Calu3 (cell line): ENCODE measurements at regions not wholly inside any gene's neighbourhood (a gene's known extent, or its start where the extent isn't known, plus 50 kb on each side); places are given as distances from the start of the nearest gene placed in this dataset.

Experiments
- BruUV-seq: library from RNA; stranded (reverse); fragments of 400-500 nt; replicated peaks from 2 replicates; lab custom pipeline; 2021; lab: Mats Ljungman, UMichigan
- CTCF ChIA-PET: fragments of 300-600 bp; sonication (Branson Sonifier 250); formaldehyde crosslinking; loops from one replicate; lab custom pipeline; 2022; ENCODE audit warnings: antibody characterized with exemption; lab: Charles Lee
- DNase-seq: peaks from one replicate; pipeline ENCODE4 v3.0.0; 2022
- H3K27ac Mint-ChIP-seq: one replicate; pipeline ENCODE4 v1.8.0; 2022; ENCODE audit warnings: mixed read lengths; ENCODE audit not compliant: unreplicated experiment
- H3K27me3 Mint-ChIP-seq: one replicate; pipeline ENCODE4 v1.8.0; 2022; ENCODE audit warnings: mixed read lengths; ENCODE audit not compliant: unreplicated experiment
- H3K36me3 Mint-ChIP-seq: one replicate; pipeline ENCODE4 v1.8.0; 2022; ENCODE audit warnings: mild to moderate bottlenecking, moderate library complexity, mixed read lengths; ENCODE audit not compliant: insufficient read depth, unreplicated experiment
- H3K4me1 Mint-ChIP-seq: one replicate; pipeline ENCODE4 v1.8.0; 2022; ENCODE audit warnings: mild to moderate bottlenecking, low read depth, mixed read lengths; ENCODE audit not compliant: unreplicated experiment
- H3K4me3 Mint-ChIP-seq: one replicate; pipeline ENCODE4 v1.8.0; 2022; ENCODE audit warnings: mild to moderate bottlenecking, low read depth, moderate library complexity, mixed read lengths; ENCODE audit not compliant: unreplicated experiment
- H3K9me3 Mint-ChIP-seq: one replicate; pipeline ENCODE4 v1.8.0; 2022; ENCODE audit warnings: low read depth, mixed read lengths; ENCODE audit not compliant: unreplicated experiment
- CTCF ChIP-seq: fragments of 200-600 bp; IDR thresholded peaks from one replicate; pipeline ENCODE4 v1.8.0; 2022; ENCODE audit warnings: antibody characterized with exemption; ENCODE audit not compliant: unreplicated experiment
- intact Hi-C: fragments of 100-400 bp; cut with micrococcal nuclease; formaldehyde crosslinking; loops from one replicate; pipeline ENCODE4 v1.10.0; 2022; ENCODE audit not compliant: unreplicated experiment

GRCh38 chr22:26845021-26845743 lies 187.8 kb downstream of the MIAT start:
- H3K9me3 Mint-ChIP-seq: no peaks in the 10 kb centered on the region
- no peak overlapping the region for H3K27ac Mint-ChIP-seq
- intact Hi-C loops: loop anchor here (5.0 kb wide), 1 partner anchor 487 kb away; no protein-coding TSS in a partner anchor
- CTCF ChIA-PET: interaction anchor here (0.6 kb wide), 1 partner anchor 529 kb away, joined by 3 read pairs; no protein-coding TSS in a partner anchor
- BruUV-seq: no TSS peak
- H3K36me3 Mint-ChIP-seq: no peaks in the 10 kb centered on the region
- H3K4me1 Mint-ChIP-seq: peaks cover 60% of the 10 kb centered on the region
- DNase-seq: peak; percentile 40
- peaks cover 16% of the 10 kb centered on the region for H3K27me3 Mint-ChIP-seq
- no peak for TF ChIP-seq CTCF
- H3K4me3 Mint-ChIP-seq: no peak overlapping the region

GRCh38 chr22:26846076-26846475 lies 188.7 kb downstream of the MIAT start:
- H3K27ac Mint-ChIP-seq: no peak overlapping the region
- H3K27me3 Mint-ChIP-seq: peaks cover 13% of the 10 kb centered on the region
- DNase-seq: no peak
- intact Hi-C loops: loop anchor here (5.0 kb wide), 1 partner anchor 486 kb away; no protein-coding TSS in a partner anchor
- CTCF ChIA-PET: no interaction called here
- H3K36me3 Mint-ChIP-seq: no peaks in the 10 kb centered on the region
- H3K4me3 Mint-ChIP-seq: no peak overlapping the region
- BruUV-seq: no TSS peak
- peaks cover 60% of the 10 kb centered on the region for H3K4me1 Mint-ChIP-seq
- H3K9me3 Mint-ChIP-seq: no peaks in the 10 kb centered on the region
- TF ChIP-seq CTCF: no peak

- CTCF ChIA-PET: no interaction called here
- Mint-ChIP-seq H3K36me3 (no peaks in the 10 kb centered on the region), H3K9me3 (no peaks in the 10 kb centered on the region)
These were observed 189.3 kb downstream of the MIAT start for GRCh38 chr22:26846645-26847044.

GRCh38 chr22:26847046-26847445 lies 189.7 kb downstream of the MIAT start:
- Mint-ChIP-seq H3K4me1 (peaks cover 64% of the 10 kb centered on the region), H3K27ac (peak overlapping the region; percentile 3), H3K4me3 (no peak overlapping the region), H3K27me3 (peaks cover 19% of the 10 kb centered on the region), H3K36me3 (no peaks in the 10 kb centered on the region), H3K9me3 (no peaks in the 10 kb centered on the region)
- TF ChIP-seq CTCF: no peak
- DNase-seq: no peak
- intact Hi-C loops: loop anchor here (5.0 kb wide), 1 partner anchor 485 kb away; no protein-coding TSS in a partner anchor
- CTCF ChIA-PET: no interaction called here
- BruUV-seq: no TSS peak

More at GRCh38 chr22:26846645-26847044, 189.3 kb downstream of the MIAT start:
- peaks cover 15% of the 10 kb centered on the region for H3K27me3 Mint-ChIP-seq
- DNase-seq: no peak
- no peak overlapping the region for H3K4me3 Mint-ChIP-seq
- intact Hi-C loops: loop anchor here (5.0 kb wide), 1 partner anchor 486 kb away; no protein-coding TSS in a partner anchor
- no TSS peak for BruUV-seq
- peaks cover 60% of the 10 kb centered on the region for H3K4me1 Mint-ChIP-seq
- H3K27ac Mint-ChIP-seq: peak overlapping the region; percentile 3
- TF ChIP-seq CTCF: no peak
